ENCODE measurements at regions not wholly inside any gene's neighbourhood (a gene's known extent, or its start where the extent isn't known, plus 50 kb on each side); places are given as distances from the start of the nearest gene placed in this dataset.

- Histone ChIP-seq H3K9me3 (replicated peaks; ENCODE audit: control insufficient read depth, insufficient read depth, low read depth, low read length) (peaks cover 6% of the 10 kb centered on the region; the same call in 1 of the 2 replicates), H4K20me1 (replicated peaks; ENCODE audit: control insufficient read depth, insufficient read depth, low read length) (no peaks in the 10 kb centered on the region), H3K36me3 (ENCODE audit: control insufficient read depth, insufficient read depth, low read length) (no peaks in the 10 kb centered on the region), H3K27ac (ENCODE audit: extremely low read depth, low read depth, low read length) (no peak overlapping the region), H2AFZ (ENCODE audit: low read depth, low read length) (no peak overlapping the region), H3K4me2 (ENCODE audit: insufficient read depth, low read length) (no peak overlapping the region), H3K4me3 (no peak overlapping the region), H3K4me1 (replicated peaks in 1 of 2; ENCODE audit: control insufficient read depth in 2 of 2, insufficient read depth in 2 of 2, low read length in 2 of 2) (no peaks in the 10 kb centered on the region; a peak in 1 of 5 replicates), H3K9me1 (ENCODE audit: control insufficient read depth, insufficient read depth, low read length) (no peaks in the 10 kb centered on the region), H3K9ac (ENCODE audit: insufficient read depth in 1 of 2, low read depth in 2 of 2, low read length in 2 of 2) (no peak overlapping the region), H3K27me3 (ENCODE audit: control insufficient read depth in 2 of 2, insufficient read depth in 2 of 2, low read length in 2 of 2) (no peaks in the 10 kb centered on the region; a peak in 1 of 5 replicates), H3K79me2 (ENCODE audit: control insufficient read depth, insufficient read depth, low read length) (no peaks in the 10 kb centered on the region)
- ATAC-seq (no peak), FAIRE-seq (no peak), DNase-seq (ENCODE audit: extremely low read depth in 1 of 4, low spot score in 3 of 4) (no peak)
- ChIA-PET CTCF (ENCODE audit: low intra/inter-chr PET ratio) (no interaction called here), POLR2A (interaction anchor here (1.0 kb wide), 1 partner anchor 9 kb away, joined by 3 read pairs; no protein-coding TSS in a partner anchor)
- intact Hi-C loops (cut with micrococcal nuclease) = no loop called here
- no peak for TF ChIP-seq KLF16 (IDR thresholded peaks at IDR 0.05)
- TF ChIP-seq ZNF75A (CRISPR knock-in tag; IDR thresholded peaks at IDR 0.05) = no peak
- no peak for TF ChIP-seq THRA (IDR thresholded peaks at IDR 0.05)
- no peak for TF ChIP-seq ERF (CRISPR knock-in tag; IDR thresholded peaks at IDR 0.05)
- TF ChIP-seq HMGN3 (IDR thresholded peaks at IDR 0.05; ENCODE audit: borderline replicate concordance, extremely low read depth, insufficient read length, low read depth, low read length) = no peak
- TF ChIP-seq ETV5 (CRISPR knock-in tag; IDR thresholded peaks at IDR 0.05; ENCODE audit: low read depth) = no peak
- no peak for TF ChIP-seq ZNF707 (CRISPR knock-in tag; conservative IDR thresholded peaks at IDR 0.05)
- TF ChIP-seq TGIF2 (CRISPR knock-in tag; IDR thresholded peaks at IDR 0.05) = no peak
- TF ChIP-seq MYBL2 (IDR thresholded peaks at IDR 0.05; ENCODE audit: low read depth) = no peak
- no peak for TF ChIP-seq MYBL2 (CRISPR knock-in tag; IDR thresholded peaks at IDR 0.05; ENCODE audit: borderline replicate concordance)
- TF ChIP-seq CBX3 (IDR thresholded peaks at IDR 0.05; ENCODE audit: borderline replicate concordance in 1 of 2, low read length in 2 of 2) = no peak
- no peak for TF ChIP-seq BMI1 (IDR thresholded peaks at IDR 0.05; ENCODE audit: low read length)
- TF ChIP-seq ATF1 (CRISPR knock-in tag; IDR thresholded peaks at IDR 0.05) = no peak
- no peak for TF ChIP-seq ATF1 (tag; IDR thresholded peaks at IDR 0.05)
- TF ChIP-seq ZNF668 (CRISPR knock-in tag; IDR thresholded peaks at IDR 0.05) = no peak
- no peak for TF ChIP-seq ZNF583 (CRISPR knock-in tag; IDR thresholded peaks at IDR 0.05)
- TF ChIP-seq RFX5 (IDR thresholded peaks at IDR 0.05; ENCODE audit: low read depth, low read length) = no peak
- no peak for TF ChIP-seq TAF9B (IDR thresholded peaks at IDR 0.05; ENCODE audit: partially characterized antibody)
- no peak for TF ChIP-seq EGR1 (conservative IDR thresholded peaks at IDR 0.05)
- no peak for TF ChIP-seq MEIS2 (IDR thresholded peaks at IDR 0.05; ENCODE audit: partially characterized antibody)
- TF ChIP-seq LCOR (CRISPR knock-in tag; IDR thresholded peaks at IDR 0.05) = no peak
- no peak for TF ChIP-seq FOXK1 (CRISPR knock-in tag; IDR thresholded peaks at IDR 0.05; ENCODE audit: borderline replicate concordance)
- no TSS peak for BruUV-seq (replicated peaks)
- in situ Hi-C loops (cut with MboI) = no loop called here
- 0% methylated on average over 9 of the region's 14 CpGs for WGBS (ENCODE audit: insufficient coverage, low coverage, missing lambda C conversion rate)
Observed at GRCh38 chr9:135228983-135229625, 141.6 kb downstream of the OLFM1 start.

Data from K562 (cell line).